ENCODE measurements at regions not wholly inside any gene's neighbourhood (a gene's known extent, or its start where the extent isn't known, plus 50 kb on each side); places are given as distances from the start of the nearest gene placed in this dataset.

DNA sequence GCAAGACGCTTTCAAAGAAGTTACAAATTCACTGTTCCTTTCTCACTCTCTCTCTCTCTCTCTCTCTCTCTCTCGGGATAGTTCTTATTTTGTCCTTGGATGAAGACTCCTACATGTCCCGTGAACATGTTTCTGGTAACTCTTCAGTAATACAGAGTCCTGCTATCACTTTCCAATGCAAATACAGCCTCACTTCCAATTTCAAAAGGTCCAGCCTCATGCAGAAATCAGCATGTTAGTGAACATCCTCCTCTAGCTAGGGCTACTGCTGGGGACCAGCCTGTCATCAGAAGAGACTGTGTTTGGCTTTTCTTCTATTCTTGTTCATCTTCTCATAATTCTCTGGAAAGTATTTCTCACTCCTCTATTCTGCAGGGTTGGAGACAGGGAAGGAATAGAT, 1306.7 kb upstream of the CELF4 start:
- Mint-ChIP-seq H3K4me3 (no peak overlapping the region), H3K9me3 (ENCODE audit: low read depth) (no peaks in the 10 kb centered on the region), H3K27ac (no peak overlapping the region), H3K4me1 (no peaks in the 10 kb centered on the region), H3K36me3 (ENCODE audit: low read depth) (no peaks in the 10 kb centered on the region), H3K27me3 (no peaks in the 10 kb centered on the region)
- ChIA-PET POLR2A (no interaction called here), CTCF (no interaction called here)
- ATAC-seq: no peak
- intact Hi-C loops (cut with DNase I, micrococcal nuclease): no loop called here
- DNase-seq: no peak

DNA sequence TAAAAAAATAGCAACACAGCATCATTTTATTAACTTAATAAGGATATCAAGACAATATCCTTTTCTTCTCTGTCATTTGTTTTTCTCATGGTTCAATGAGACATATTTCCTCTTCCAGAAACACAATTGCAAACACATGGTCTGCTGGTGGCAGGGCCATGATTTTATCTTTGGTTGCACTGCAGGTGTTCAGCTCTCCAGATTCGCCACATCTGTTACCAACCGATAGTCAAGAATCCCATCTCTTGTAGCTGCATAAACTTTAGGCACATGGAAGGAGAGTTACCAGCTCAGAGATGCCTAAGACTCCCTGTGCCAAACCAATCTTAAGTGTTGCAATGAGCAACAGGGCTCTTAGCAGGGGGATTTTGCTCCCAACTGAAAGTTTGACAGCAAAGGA, 1303.2 kb upstream of the CELF4 start:
- POLR2A ChIA-PET: no interaction called here
- CTCF ChIA-PET: interaction anchor here (0.9 kb wide), 1 partner anchor 20 kb away, joined by 3 read pairs; no protein-coding TSS in a partner anchor
- Mint-ChIP-seq H3K4me3 (no peak overlapping the region), H3K36me3 (ENCODE audit: low read depth) (no peaks in the 10 kb centered on the region), H3K27ac (no peak overlapping the region), H3K9me3 (ENCODE audit: low read depth) (no peaks in the 10 kb centered on the region), H3K4me1 (no peaks in the 10 kb centered on the region), H3K27me3 (no peaks in the 10 kb centered on the region)
- intact Hi-C loops (cut with DNase I, micrococcal nuclease): no loop called here
- DNase-seq (no peak), ATAC-seq (no peak)

DNA sequence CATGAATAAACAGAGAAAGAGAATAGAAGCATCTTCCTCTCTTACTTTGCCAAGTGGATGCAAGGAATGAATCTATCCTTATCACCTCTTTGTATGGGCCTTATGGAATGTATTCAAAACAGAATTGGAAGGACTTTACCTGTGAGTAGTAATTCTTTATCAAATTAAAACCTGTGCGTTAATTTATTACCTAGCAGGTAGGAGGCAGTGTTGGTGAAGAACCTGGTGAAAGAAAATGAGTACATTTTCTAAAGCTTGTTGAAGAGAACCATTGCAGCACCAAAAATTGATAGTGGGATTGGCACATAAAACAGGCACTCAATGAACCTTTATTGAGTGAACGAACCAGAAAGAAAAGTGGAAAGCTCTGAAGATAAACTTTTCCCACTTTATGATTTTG, 1302.1 kb upstream of the CELF4 start:
- intact Hi-C loops (cut with DNase I, micrococcal nuclease): no loop called here
- H3K27me3 Mint-ChIP-seq: no peaks in the 10 kb centered on the region

DNA sequence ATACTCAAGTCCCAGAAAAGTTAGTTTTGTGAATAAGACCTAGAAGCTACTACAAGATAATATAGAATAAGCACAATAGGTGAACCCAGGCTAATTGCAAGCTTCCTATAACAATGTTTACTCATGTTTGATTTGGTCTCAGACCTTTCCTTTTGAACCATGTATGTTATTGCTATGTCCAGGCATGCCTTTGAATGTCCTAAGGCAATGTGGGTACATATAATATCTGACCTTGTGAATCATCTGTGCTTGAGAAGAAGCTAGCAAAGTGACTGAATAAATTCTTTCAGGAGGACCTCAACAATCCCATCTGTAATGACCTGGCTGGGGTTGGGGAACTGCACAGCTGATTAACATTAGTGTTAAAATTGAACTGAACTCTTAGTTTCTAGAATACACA, 1285.9 kb upstream of the CELF4 start:
- ChIA-PET POLR2A (no interaction called here), CTCF (no interaction called here)
- no peak for ATAC-seq
- no peaks in the 10 kb centered on the region for H3K27me3 Mint-ChIP-seq
- H3K9me3 Mint-ChIP-seq (ENCODE audit: low read depth): peaks cover 6% of the 10 kb centered on the region
- H3K4me3 Mint-ChIP-seq: no peak overlapping the region
- H3K36me3 Mint-ChIP-seq (ENCODE audit: low read depth): no peaks in the 10 kb centered on the region
- no peak overlapping the region for H3K27ac Mint-ChIP-seq
- no peaks in the 10 kb centered on the region for H3K4me1 Mint-ChIP-seq
- DNase-seq: no peak
- intact Hi-C loops (cut with DNase I, micrococcal nuclease): no loop called here

More for the DNA sequence above, 1302.1 kb upstream of the CELF4 start:
- no peaks in the 10 kb centered on the region for H3K36me3 Mint-ChIP-seq (ENCODE audit: low read depth)
- H3K4me1 Mint-ChIP-seq: no peaks in the 10 kb centered on the region
- no peaks in the 10 kb centered on the region for H3K9me3 Mint-ChIP-seq (ENCODE audit: low read depth)
- POLR2A ChIA-PET: no interaction called here
- H3K4me3 Mint-ChIP-seq: no peak overlapping the region
- CTCF ChIA-PET: no interaction called here
- H3K27ac Mint-ChIP-seq: no peak overlapping the region
- DNase-seq (no peak), ATAC-seq (no peak)

DNA sequence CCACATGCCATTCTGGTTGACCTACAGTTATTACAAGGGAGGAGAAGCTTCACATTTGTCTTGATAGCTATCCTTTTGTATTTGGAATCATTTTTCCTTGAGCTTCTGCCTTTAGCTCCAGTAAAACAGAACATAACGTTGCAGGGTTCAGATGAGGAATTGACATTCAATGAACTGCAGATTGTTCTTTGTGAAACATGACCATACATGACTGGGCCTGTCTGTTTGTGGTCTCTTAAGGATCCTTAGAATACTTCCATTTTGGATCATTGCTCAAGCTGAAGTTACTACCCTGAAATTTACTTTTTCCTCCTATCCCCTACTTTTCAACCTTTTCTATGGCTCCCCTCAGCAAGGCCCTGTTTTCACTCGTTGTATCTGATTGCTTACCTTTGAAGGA, 1281.7 kb upstream of the CELF4 start:
- Mint-ChIP-seq H3K4me1 (no peaks in the 10 kb centered on the region), H3K27ac (no peak overlapping the region), H3K4me3 (no peak overlapping the region), H3K27me3 (no peaks in the 10 kb centered on the region), H3K36me3 (ENCODE audit: low read depth) (no peaks in the 10 kb centered on the region), H3K9me3 (ENCODE audit: low read depth) (peaks cover 2% of the 10 kb centered on the region)
- POLR2A ChIA-PET: no interaction called here
- CTCF ChIA-PET: no interaction called here
- ATAC-seq (no peak), DNase-seq (no peak)
- intact Hi-C loops (cut with DNase I, micrococcal nuclease): no loop called here

DNA sequence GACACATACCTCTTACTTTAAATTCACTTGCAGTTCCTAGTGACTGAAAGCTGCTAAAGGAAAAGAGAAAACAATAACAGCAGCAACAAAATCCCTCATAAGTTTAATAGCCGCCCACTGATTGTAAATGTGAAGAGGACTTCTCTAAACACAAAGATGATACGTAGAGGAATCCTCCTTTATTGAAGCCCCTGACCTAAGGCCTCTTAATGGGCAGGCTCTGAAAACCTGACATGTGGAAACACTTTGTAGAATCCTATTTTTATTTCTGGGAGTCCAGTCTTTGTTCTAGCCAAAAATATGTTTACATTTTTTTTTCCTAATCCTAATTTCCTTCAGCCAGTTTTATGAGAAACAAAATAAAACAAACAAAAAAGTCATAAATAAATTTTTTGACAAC, 1277.7 kb upstream of the CELF4 start:
- no peak overlapping the region for H3K27ac Mint-ChIP-seq
- peaks cover 2% of the 10 kb centered on the region for H3K9me3 Mint-ChIP-seq (ENCODE audit: low read depth)
- H3K4me3 Mint-ChIP-seq: no peak overlapping the region
- ATAC-seq (no peak), DNase-seq (no peak)
- ChIA-PET CTCF (no interaction called here), POLR2A (no interaction called here)
- H3K4me1 Mint-ChIP-seq: no peaks in the 10 kb centered on the region
- intact Hi-C loops (cut with DNase I, micrococcal nuclease): loop anchor here in 1 of 2 experiments (5.0 kb wide), 1 partner anchor 49 kb away; no protein-coding TSS in a partner anchor
- H3K27me3 Mint-ChIP-seq: no peaks in the 10 kb centered on the region
- no peaks in the 10 kb centered on the region for H3K36me3 Mint-ChIP-seq (ENCODE audit: low read depth)

DNA sequence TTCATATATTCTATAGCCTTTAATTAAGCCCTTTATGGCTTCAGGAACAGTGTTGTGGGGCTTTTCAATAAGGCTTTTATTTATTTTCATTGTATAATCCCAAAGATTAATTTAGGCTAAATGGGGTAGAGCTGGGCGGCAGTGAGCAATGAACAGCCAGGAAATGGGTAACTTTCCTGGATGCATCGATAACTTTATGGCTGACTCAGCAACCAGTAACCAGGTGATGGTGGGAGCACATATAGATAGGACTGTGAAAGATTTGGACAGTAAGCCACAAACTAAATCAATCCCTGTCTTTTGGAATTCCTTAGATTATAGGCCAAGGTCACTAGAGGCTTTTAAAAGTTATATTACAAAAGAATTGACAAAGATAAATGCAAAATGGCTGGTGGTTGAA, 1260.6 kb upstream of the CELF4 start:
- CTCF ChIA-PET: no interaction called here

DNA sequence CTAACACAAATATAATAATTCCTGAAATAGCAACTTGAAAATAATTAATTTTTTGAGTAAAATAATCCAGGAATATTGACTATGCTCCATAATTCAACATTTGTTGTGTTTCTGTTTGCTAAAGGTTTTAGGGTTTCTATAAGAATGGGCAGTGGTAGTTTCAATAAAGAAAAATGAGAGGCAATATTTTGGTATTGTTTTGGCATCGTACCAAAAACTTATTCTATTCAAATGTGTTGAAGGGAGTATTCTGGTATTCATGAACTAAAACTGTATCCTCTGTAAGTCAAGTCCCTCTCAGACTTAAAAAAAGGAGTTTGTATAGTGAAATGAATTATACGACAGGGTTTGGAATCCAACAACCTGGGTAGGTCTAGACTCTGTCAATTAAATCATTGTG, 1245.6 kb upstream of the CELF4 start:
- DNase-seq: no peak
- no peak overlapping the region for H3K4me3 Mint-ChIP-seq
- no peaks in the 10 kb centered on the region for H3K27me3 Mint-ChIP-seq
- ChIA-PET CTCF (no interaction called here), POLR2A (no interaction called here)
- intact Hi-C loops (cut with DNase I, micrococcal nuclease): no loop called here
- no peaks in the 10 kb centered on the region for H3K36me3 Mint-ChIP-seq (ENCODE audit: low read depth)
- H3K27ac Mint-ChIP-seq: no peak overlapping the region
- no peaks in the 10 kb centered on the region for H3K4me1 Mint-ChIP-seq
- ATAC-seq: no peak
- H3K9me3 Mint-ChIP-seq (ENCODE audit: low read depth): no peaks in the 10 kb centered on the region

More for the DNA sequence above, 1260.6 kb upstream of the CELF4 start:
- H3K4me1 Mint-ChIP-seq: no peaks in the 10 kb centered on the region
- H3K27ac Mint-ChIP-seq: no peak overlapping the region
- no peak for DNase-seq
- no peaks in the 10 kb centered on the region for H3K27me3 Mint-ChIP-seq
- H3K4me3 Mint-ChIP-seq: no peak overlapping the region
- intact Hi-C loops (cut with DNase I, micrococcal nuclease): no loop called here
- ATAC-seq: no peak
- H3K9me3 Mint-ChIP-seq (ENCODE audit: low read depth): no peaks in the 10 kb centered on the region
- POLR2A ChIA-PET: no interaction called here
- no peaks in the 10 kb centered on the region for H3K36me3 Mint-ChIP-seq (ENCODE audit: low read depth)

DNA sequence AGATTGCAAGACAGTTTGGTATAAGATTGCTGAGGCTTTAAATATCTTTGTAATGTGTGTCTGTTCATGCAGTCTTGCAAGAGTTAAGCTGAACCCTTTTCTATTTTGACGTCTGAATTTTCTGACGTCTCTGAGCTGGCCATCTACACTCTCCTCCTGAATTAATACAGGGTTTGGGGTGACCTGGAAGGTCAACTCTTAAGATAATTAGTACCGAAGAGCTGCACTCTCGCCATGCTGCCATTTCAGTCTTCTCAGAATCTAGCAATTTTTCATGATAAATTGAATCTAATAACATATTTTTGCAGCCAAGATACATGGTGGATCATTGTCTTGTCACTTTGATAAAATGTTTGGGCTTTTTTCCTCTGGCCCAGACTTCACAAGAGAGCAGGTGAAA, 1245.2 kb upstream of the CELF4 start:
- no peaks in the 10 kb centered on the region for H3K36me3 Mint-ChIP-seq (ENCODE audit: low read depth)
- POLR2A ChIA-PET: no interaction called here
- H3K27ac Mint-ChIP-seq: no peak overlapping the region
- no peak for DNase-seq
- no peaks in the 10 kb centered on the region for H3K27me3 Mint-ChIP-seq
- ATAC-seq: no peak
- H3K9me3 Mint-ChIP-seq (ENCODE audit: low read depth): no peaks in the 10 kb centered on the region
- no peak overlapping the region for H3K4me3 Mint-ChIP-seq
- CTCF ChIA-PET: no interaction called here
- intact Hi-C loops (cut with DNase I, micrococcal nuclease): no loop called here
- no peaks in the 10 kb centered on the region for H3K4me1 Mint-ChIP-seq

DNA sequence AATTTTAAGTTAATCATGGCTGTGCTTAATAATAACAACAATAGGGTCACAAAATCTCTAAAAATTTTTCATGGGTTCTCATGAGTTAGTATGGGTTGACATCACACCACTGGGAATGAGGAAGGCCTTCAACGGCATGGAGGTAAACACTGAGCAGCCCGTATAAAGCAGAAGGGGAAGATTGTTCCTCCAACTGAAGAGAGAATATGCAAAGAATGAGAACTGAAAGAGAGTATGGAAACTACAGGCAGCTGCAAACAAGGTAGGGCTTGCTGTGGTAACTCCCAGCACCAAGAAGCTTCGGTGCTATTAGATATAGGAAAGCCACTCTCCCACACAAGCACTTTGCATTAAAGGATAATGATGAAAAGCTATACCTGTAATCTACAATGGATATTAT, 1242.3 kb upstream of the CELF4 start:
- intact Hi-C loops (cut with DNase I, micrococcal nuclease): no loop called here
- no peaks in the 10 kb centered on the region for H3K36me3 Mint-ChIP-seq (ENCODE audit: low read depth)
- no peak overlapping the region for H3K27ac Mint-ChIP-seq
- no peak overlapping the region for H3K4me3 Mint-ChIP-seq
- H3K27me3 Mint-ChIP-seq: no peaks in the 10 kb centered on the region
- H3K4me1 Mint-ChIP-seq: no peaks in the 10 kb centered on the region
- DNase-seq: no peak
- CTCF ChIA-PET: no interaction called here
- POLR2A ChIA-PET: no interaction called here
- H3K9me3 Mint-ChIP-seq (ENCODE audit: low read depth): no peaks in the 10 kb centered on the region
- no peak for ATAC-seq

DNA sequence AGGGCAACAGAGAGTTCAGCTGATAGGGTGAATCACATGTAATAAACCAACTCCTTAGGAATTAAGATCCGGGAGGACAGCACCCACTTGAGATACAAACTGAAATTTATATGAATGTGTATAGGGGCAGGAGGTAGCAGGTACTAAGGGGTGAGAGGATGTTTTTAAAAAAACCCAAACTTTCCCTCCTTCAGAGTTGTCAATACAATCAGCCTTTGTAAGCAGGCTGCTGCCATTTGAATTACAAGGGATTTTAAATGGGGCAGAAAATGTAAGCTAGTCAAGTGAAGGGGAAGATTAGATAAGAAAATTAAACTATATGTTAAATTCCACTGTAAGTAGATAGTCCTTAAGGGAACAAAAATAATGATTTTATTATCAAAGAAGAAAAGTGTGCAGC, 1239.7 kb upstream of the CELF4 start:
- Mint-ChIP-seq H3K27me3 (no peaks in the 10 kb centered on the region), H3K27ac (no peak overlapping the region), H3K4me1 (no peaks in the 10 kb centered on the region), H3K36me3 (ENCODE audit: low read depth) (no peaks in the 10 kb centered on the region), H3K9me3 (ENCODE audit: low read depth) (no peaks in the 10 kb centered on the region), H3K4me3 (no peak overlapping the region)
- intact Hi-C loops (cut with DNase I, micrococcal nuclease): no loop called here
- POLR2A ChIA-PET: no interaction called here
- CTCF ChIA-PET: interaction anchor here (0.7 kb wide), 1 partner anchor 146 kb away, joined by 3 read pairs; no protein-coding TSS in a partner anchor
- no peak for DNase-seq
- no peak for ATAC-seq

DNA sequence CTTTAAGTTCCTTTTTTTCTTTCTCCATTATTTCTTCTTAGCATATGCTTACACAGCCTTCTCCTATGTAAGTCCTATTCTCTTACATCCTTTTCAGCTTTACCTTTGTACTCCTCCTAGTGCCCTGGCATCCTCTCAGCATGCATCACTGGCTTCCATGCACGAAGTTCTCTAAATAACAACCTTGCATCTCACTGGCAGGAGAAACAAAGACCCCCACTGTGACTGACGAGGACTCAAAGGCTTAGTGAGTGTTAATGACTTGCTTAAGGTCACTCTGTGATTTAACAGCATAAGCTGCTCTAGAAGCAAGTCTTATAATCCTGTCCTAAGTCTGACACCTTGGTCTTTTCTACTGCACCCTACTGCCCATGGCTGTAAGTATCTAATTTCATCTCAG, 1236.0 kb upstream of the CELF4 start:
- H3K4me1 Mint-ChIP-seq: no peaks in the 10 kb centered on the region
- intact Hi-C loops (cut with DNase I, micrococcal nuclease): no loop called here
- DNase-seq: no peak
- ChIA-PET CTCF (no interaction called here), POLR2A (no interaction called here)
- no peaks in the 10 kb centered on the region for H3K9me3 Mint-ChIP-seq (ENCODE audit: low read depth)
- ATAC-seq: no peak
- H3K27ac Mint-ChIP-seq: no peak overlapping the region
- H3K27me3 Mint-ChIP-seq: no peaks in the 10 kb centered on the region
- H3K4me3 Mint-ChIP-seq: no peak overlapping the region
- no peaks in the 10 kb centered on the region for H3K36me3 Mint-ChIP-seq (ENCODE audit: low read depth)

DNA sequence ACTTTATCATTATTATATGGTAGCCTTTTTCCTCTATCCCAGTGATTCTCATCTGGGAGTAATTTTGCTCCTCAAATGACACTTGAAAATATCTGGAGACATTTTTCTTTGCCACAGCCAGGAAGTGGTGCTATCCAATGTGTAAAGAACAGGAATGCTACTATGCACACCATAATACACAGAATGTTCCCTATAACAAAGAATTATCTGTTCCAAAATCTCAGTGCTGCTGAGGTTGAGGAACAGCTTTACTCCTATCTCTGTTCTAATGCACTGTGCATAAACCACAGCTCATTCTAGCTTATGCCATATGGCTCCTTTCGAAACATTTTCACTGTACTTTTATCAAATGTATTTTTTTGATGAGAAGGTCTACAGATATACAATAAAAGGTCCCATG, 1231.2 kb upstream of the CELF4 start:
- Mint-ChIP-seq H3K27me3 (no peaks in the 10 kb centered on the region), H3K9me3 (ENCODE audit: low read depth) (no peaks in the 10 kb centered on the region), H3K36me3 (ENCODE audit: low read depth) (no peaks in the 10 kb centered on the region), H3K4me3 (no peak overlapping the region), H3K4me1 (no peaks in the 10 kb centered on the region), H3K27ac (no peak overlapping the region)
- ATAC-seq (no peak), DNase-seq (no peak)
- ChIA-PET POLR2A (no interaction called here), CTCF (interaction anchor here (0.7 kb wide), 1 partner anchor 109 kb away, joined by 3 read pairs; no protein-coding TSS in a partner anchor)
- intact Hi-C loops (cut with DNase I, micrococcal nuclease): no loop called here

Data from activated CD4-positive, alpha-beta T cell treated with anti-CD3 and anti-CD28 coated beads for 36 hours (primary cell).